GM12878 (cell line): ENCODE measurements at regions not wholly inside any gene's neighbourhood (a gene's known extent, or its start where the extent isn't known, plus 50 kb on each side); places are given as distances from the start of the nearest gene placed in this dataset.

Source experiments
- ATAC-seq: fragments of 200-7000 bp; cut with Tn5 transposase; 3 replicates; pipeline ENCODE4 v1.9.1; 2020; ENCODE audit warnings: mild to moderate bottlenecking, moderate library complexity
- BruUV-seq: library from RNA; stranded (reverse); fragments of 400-500 nt; replicated peaks from 2 replicates; lab custom pipeline; 2021; lab: Mats Ljungman, UMichigan
- CTCF ChIA-PET: fragments of 300-600 bp; sonication (Branson Sonifier 250); formaldehyde crosslinking; extraction: SDS; loops from one replicate; lab custom pipeline; 2021; ENCODE audit warnings: inconsistent platforms; lab: Yijun Ruan, JAX
- POLR2A ChIA-PET: fragments of 350-600 bp; formaldehyde crosslinking; extraction: SDS; loops from one replicate; lab custom pipeline; 2021; ENCODE audit warnings: inconsistent platforms; lab: Charles Lee
- RAD21 ChIA-PET: fragments of 300-600 bp; sonication (Branson Sonifier 250); formaldehyde crosslinking; loops from one replicate; lab custom pipeline; 2023; ENCODE audit warnings: antibody characterized with exemption; ENCODE audit not compliant: unreplicated experiment; lab: Charles Lee
- SMC1A ChIA-PET: fragments of 300-600 bp; sonication (Branson Sonifier 250); formaldehyde crosslinking; loops from one replicate; lab custom pipeline; 2023; ENCODE audit not compliant: unreplicated experiment, uncharacterized antibody; lab: Charles Lee
- DNase-seq: peaks from one replicate; pipeline ENCODE4 v3.0.0-alpha.2; 2011; ENCODE audit warnings: low read depth, low spot score
- FAIRE-seq: peaks from 3 replicates; lab custom pipeline; 2011; peaks lifted over from hg19 to GRCh38; lab: Jason Lieb, UNC
- H2AFZ ChIP-seq: 2 replicates; pipeline ENCODE4 v1.6.0; 2011; ENCODE audit warnings: low read depth, low read length, control low read depth; ENCODE audit not compliant: control insufficient read depth
- H3K27ac ChIP-seq: 2 replicates; pipeline ENCODE4 v1.5.1; 2011; ENCODE audit warnings: control low read depth; ENCODE audit not compliant: control insufficient read depth, insufficient read depth
- H3K27me3 ChIP-seq, 2 experiments: replicated peaks in 1 of 2; 2 replicates each; pipeline versions ENCODE4 v1.6.0 to v1.6.1; 2011; ENCODE audit warnings: low read length in 1 of 2; ENCODE audit not compliant: control insufficient read depth in 2 of 2, insufficient read depth in 2 of 2
- H3K36me3 ChIP-seq, 2 experiments: 2 replicates each; pipeline ENCODE4 v1.5.1; 2011; ENCODE audit warnings: low read length in 1 of 2; ENCODE audit not compliant: control insufficient read depth in 2 of 2, insufficient read depth in 2 of 2
- H3K4me1 ChIP-seq: 2 replicates; pipeline ENCODE4 v1.6.1; 2011; ENCODE audit warnings: mild to moderate bottlenecking, low read length, moderate library complexity, mixed read lengths; ENCODE audit not compliant: control insufficient read depth, insufficient read depth
- H3K4me2 ChIP-seq: 2 replicates; pipeline ENCODE4 v1.6.0; 2011; ENCODE audit warnings: control low read depth; ENCODE audit not compliant: control insufficient read depth, insufficient read depth
- H3K4me3 ChIP-seq: fragments of 200-600 bp; sonication (generic); 2 replicates; pipeline ENCODE4 v1.5.1; 2016
- H3K79me2 ChIP-seq: 2 replicates; pipeline ENCODE4 v1.6.0; 2011; ENCODE audit warnings: low read length; ENCODE audit not compliant: control insufficient read depth, insufficient read depth
- H3K9ac ChIP-seq: 2 replicates; pipeline ENCODE4 v1.8.0; 2011; ENCODE audit warnings: low read length, control low read depth, mixed read lengths; ENCODE audit not compliant: control insufficient read depth, insufficient read depth
- H3K9me3 ChIP-seq: replicated peaks from 3 replicates; pipeline ENCODE4 v1.5.1; 2011; ENCODE audit warnings: mild to moderate bottlenecking, low read length; ENCODE audit not compliant: control insufficient read depth, insufficient read depth
- H4K20me1 ChIP-seq: 2 replicates; pipeline ENCODE4 v1.6.0; 2011; ENCODE audit not compliant: control insufficient read depth, insufficient read depth
- ASH2L ChIP-seq: fragments of 300-600, 200-600 bp; sonication (generic); IDR thresholded peaks from 2 replicates; pipeline ENCODE4 v1.6.1; 2017; ENCODE audit warnings: low read depth, mild to moderate bottlenecking, borderline replicate concordance
- ATF7 ChIP-seq: fragments of 450-650 bp; IDR thresholded peaks from 2 replicates; pipeline ENCODE4 v1.6.1; 2016; ENCODE audit warnings: low read depth, mild to moderate bottlenecking
- BCL11A ChIP-seq: IDR thresholded peaks from 2 replicates; pipeline ENCODE4 v1.6.1; 2011; ENCODE audit warnings: low read depth, low read length
- CREB1 ChIP-seq: IDR thresholded peaks from 2 replicates; pipeline ENCODE4 v1.6.1; 2012; ENCODE audit warnings: low read depth, mild to moderate bottlenecking, inconsistent platforms
- EGR1 ChIP-seq, 2 experiments: IDR thresholded peaks; 1 replicate in 1 of 2; 2 replicates in 1 of 2; pipeline ENCODE4 v1.6.1; 2011 to 2012; ENCODE audit warnings: low read depth in 2 of 2, low read length in 2 of 2, borderline replicate concordance in 1 of 2, mild to moderate bottlenecking in 1 of 2, moderate library complexity in 1 of 2
- EZH2 ChIP-seq: IDR thresholded peaks from 2 replicates; pipeline ENCODE4 v1.6.1; 2012; ENCODE audit warnings: low read depth, mild to moderate bottlenecking, control low read depth, inconsistent platforms, low read length, borderline replicate concordance; ENCODE audit not compliant: control insufficient read depth
- FOS ChIP-seq: IDR thresholded peaks from 3 replicates; pipeline ENCODE4 v1.6.1; 2011; ENCODE audit warnings: borderline replicate concordance; ENCODE audit not compliant: insufficient read length; ENCODE audit errors: extremely low read depth
- IKZF2 ChIP-seq, 2 experiments: fragments of 450-650 bp; IDR thresholded peaks; 2 replicates each; pipeline ENCODE4 v1.6.1; 2017; ENCODE audit warnings: mild to moderate bottlenecking in 2 of 2, moderate library complexity in 2 of 2
- MEF2B ChIP-seq: fragments of 450-650 bp; IDR thresholded peaks from 2 replicates; pipeline ENCODE4 v1.6.1; 2018; ENCODE audit warnings: mild to moderate bottlenecking, moderate library complexity; ENCODE audit not compliant: partially characterized antibody, poor library complexity, severe bottlenecking
- MYC ChIP-seq: IDR thresholded peaks from 2 replicates; pipeline ENCODE4 v1.6.1; 2011; ENCODE audit warnings: mild to moderate bottlenecking, low read length, moderate library complexity, inconsistent platforms; ENCODE audit not compliant: insufficient read depth, insufficient replicate concordance, insufficient read length, severe bottlenecking
- NFYB ChIP-seq: IDR thresholded peaks from 2 replicates; pipeline ENCODE4 v1.6.1; 2011; ENCODE audit warnings: low read depth, mild to moderate bottlenecking, low read length, improper control_type of control experiment, moderate library complexity; ENCODE audit not compliant: insufficient read depth
- NR2C1 ChIP-seq: fragments of 450-650 bp; IDR thresholded peaks from 2 replicates; pipeline ENCODE4 v1.6.1; 2017; ENCODE audit warnings: antibody characterized with exemption, mild to moderate bottlenecking, moderate library complexity
- YBX1 ChIP-seq: fragments of 450-650 bp; IDR thresholded peaks from 2 replicates; pipeline ENCODE4 v1.6.1; 2016; ENCODE audit warnings: antibody characterized with exemption
- ZNF24 ChIP-seq: fragments of 450-650 bp; IDR thresholded peaks from 2 replicates; pipeline ENCODE4 v1.6.1; 2017; ENCODE audit warnings: antibody characterized with exemption, mild to moderate bottlenecking
- ZNF622 ChIP-seq: fragments of 450-650 bp; IDR thresholded peaks from 2 replicates; pipeline ENCODE4 v1.6.1; 2017; ENCODE audit warnings: mild to moderate bottlenecking, inconsistent platforms
- WGBS: methylation state at CpG from one replicate; pipeline ENCODE4 v1.1.6; 2016; ENCODE audit warnings: low lambda C conversion rate; ENCODE audit not compliant: insufficient replicate concordance, insufficient coverage; ENCODE audit errors: missing lambda C conversion rate; 5-methylcytosine and 5-hydroxymethylcytosine counted together
- in situ Hi-C: fragments of 300-500 bp; cut with MboI; formaldehyde crosslinking; loops from 9 replicates; pipeline ENCODE4 v1.14.3; 2018; ENCODE audit warnings: mixed read lengths
- intact Hi-C: fragments of 100-400 bp; cut with micrococcal nuclease; formaldehyde crosslinking; loops from one replicate; pipeline ENCODE4 v1.14.2; 2022; ENCODE audit not compliant: unreplicated experiment
- TF ChIP-seq, protein P1 (sequence below): fragments of 450-650 bp; IDR thresholded peaks from 2 replicates; pipeline ENCODE4 v1.6.1; 2016; ENCODE audit warnings: mild to moderate bottlenecking

GRCh38 chr4:156293657-156294297, 340.1 kb upstream of the CTSO start:
- no peak for FAIRE-seq
- RAD21 ChIA-PET: interaction anchor here (0.9 to 2.6 kb wide), 3 partner anchors 118 to 125 kb away, joined by 3 to 12 read pairs (median 5); no protein-coding TSS in a partner anchor

DNA sequence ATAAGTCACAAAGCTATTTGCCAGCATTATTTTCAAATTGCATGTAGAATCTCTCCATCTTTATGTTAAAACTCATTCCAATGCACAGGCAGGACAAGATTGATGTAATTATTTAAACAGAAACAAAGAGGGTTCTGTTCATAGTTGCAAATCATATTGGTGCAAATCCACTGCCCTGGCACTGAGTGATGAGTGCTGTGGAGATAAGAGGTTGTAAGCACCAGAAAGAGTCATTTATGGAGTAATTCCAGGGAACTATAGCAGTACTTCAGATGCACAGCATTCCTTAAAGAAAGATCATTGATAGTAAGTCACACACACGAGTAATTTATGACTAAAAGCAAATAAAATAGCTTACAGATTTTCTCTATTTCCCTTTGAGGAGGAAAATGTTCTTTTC, 337.7 kb upstream of the CTSO start:
- Histone ChIP-seq H3K27me3 (no peaks in the 10 kb centered on the region), H3K79me2 (no peaks in the 10 kb centered on the region), H3K9me3 (no peaks in the 10 kb centered on the region), H3K4me3 (no peak overlapping the region), H3K4me2 (no peak overlapping the region), H3K4me1 (no peaks in the 10 kb centered on the region), H3K36me3 (no peaks in the 10 kb centered on the region), H2AFZ (no peak overlapping the region), H3K9ac (no peak overlapping the region), H3K27ac (no peak overlapping the region), H4K20me1 (no peaks in the 10 kb centered on the region)
- RAD21 ChIA-PET: no interaction called here
- no TSS peak for BruUV-seq
- ATAC-seq (no peak), FAIRE-seq (no peak), DNase-seq (no peak)
- POLR2A ChIA-PET: no interaction called here
- in situ Hi-C loops: no loop called here
- intact Hi-C loops: no loop called here
- SMC1A ChIA-PET: no interaction called here
- TF ChIP-seq ZNF622 (no peak), IKZF2 (IDR thresholded peaks at IDR 0.05) (no peak), NR2C1 (no peak), EGR1 (IDR thresholded peaks at IDR 0.05; ENCODE audit: borderline replicate concordance in 1 of 2, low read depth in 2 of 2, low read length in 2 of 2) (no peak), ASH2L (no peak), MYC (no peak), YBX1 (no peak), MEF2B (no peak), FOS (no peak), NFYB (no peak), CREB1 (no peak), EZH2 (no peak), BCL11A (no peak)
- TF ChIP-seq, protein P1, sequence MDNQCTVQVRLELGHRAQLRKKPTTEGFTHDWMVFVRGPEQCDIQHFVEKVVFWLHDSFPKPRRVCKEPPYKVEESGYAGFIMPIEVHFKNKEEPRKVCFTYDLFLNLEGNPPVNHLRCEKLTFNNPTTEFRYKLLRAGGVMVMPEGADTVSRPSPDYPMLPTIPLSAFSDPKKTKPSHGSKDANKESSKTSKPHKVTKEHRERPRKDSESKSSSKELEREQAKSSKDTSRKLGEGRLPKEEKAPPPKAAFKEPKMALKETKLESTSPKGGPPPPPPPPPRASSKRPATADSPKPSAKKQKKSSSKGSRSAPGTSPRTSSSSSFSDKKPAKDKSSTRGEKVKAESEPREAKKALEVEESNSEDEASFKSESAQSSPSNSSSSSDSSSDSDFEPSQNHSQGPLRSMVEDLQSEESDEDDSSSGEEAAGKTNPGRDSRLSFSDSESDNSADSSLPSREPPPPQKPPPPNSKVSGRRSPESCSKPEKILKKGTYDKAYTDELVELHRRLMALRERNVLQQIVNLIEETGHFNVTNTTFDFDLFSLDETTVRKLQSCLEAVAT: no peak
- 0% methylated on average over 1 of the region's 1 CpG for WGBS
- CTCF ChIA-PET: no interaction called here

More at GRCh38 chr4:156293657-156294297, 340.1 kb upstream of the CTSO start:
- DNase-seq: no peak
- TF ChIP-seq ATF7 (peak; percentile 24; the same call in 1 of the 2 replicates), ZNF24 (no peak)
- TF ChIP-seq, all 136 proteins: peak for 1
- Histone ChIP-seq H3K4me2 (no peak overlapping the region), H2AFZ (no peak overlapping the region), H3K4me1 (no peaks in the 10 kb centered on the region), H3K36me3 (no peaks in the 10 kb centered on the region), H3K4me3 (no peak overlapping the region), H3K27ac (no peak overlapping the region), H4K20me1 (no peaks in the 10 kb centered on the region), H3K79me2 (no peaks in the 10 kb centered on the region), H3K27me3 (no peaks in the 10 kb centered on the region), H3K9me3 (no peaks in the 10 kb centered on the region), H3K9ac (no peak overlapping the region)
- no peak for ATAC-seq
- SMC1A ChIA-PET: interaction anchor here (0.6 to 1.4 kb wide), 4 partner anchors 14 to 589 kb away, joined by 3 to 5 read pairs (median 4); no protein-coding TSS in a partner anchor
- intact Hi-C loops (no loop called here), in situ Hi-C loops (no loop called here)
- CTCF ChIA-PET: interaction anchor here (0.5 to 1.7 kb wide), 9 partner anchors 21 to 675 kb away, joined by 3 to 7 read pairs (median 4); no protein-coding TSS in a partner anchor
- POLR2A ChIA-PET: interaction anchor here (0.6 kb wide), 1 partner anchor 30 kb away, joined by 3 read pairs; no protein-coding TSS in a partner anchor
- 0% methylated on average over 1 of the region's 1 CpG for WGBS
- BruUV-seq: no TSS peak
